ENCODE measurements at regions not wholly inside any gene's neighbourhood (a gene's known extent, or its start where the extent isn't known, plus 50 kb on each side); places are given as distances from the start of the nearest gene placed in this dataset.

- no peak for DNase-seq (ENCODE audit: low read depth)
These were observed 441.2 kb upstream of the ANO3 start for GRCh38 chr11:25890626-25891260.

DNA sequence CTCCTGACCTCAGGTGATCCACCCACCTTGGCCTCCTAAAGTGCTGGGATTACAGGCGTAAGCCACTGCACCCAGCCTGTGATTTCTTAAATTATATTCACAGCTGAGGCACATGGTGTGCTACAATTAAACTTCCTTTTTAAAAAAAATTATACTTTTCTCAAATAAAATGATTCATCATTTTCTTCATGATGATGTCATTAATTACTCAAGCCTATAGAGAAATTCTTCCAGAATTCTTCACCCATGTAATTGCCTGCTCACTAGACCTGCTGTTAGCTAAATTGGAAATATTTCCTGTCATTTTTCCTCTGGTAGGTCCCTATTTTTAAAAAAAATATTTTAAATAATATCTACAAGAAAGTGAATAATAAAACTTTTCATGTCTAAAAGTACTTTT lies 440.0 kb upstream of the ANO3 start:
- no peak for DNase-seq (ENCODE audit: low read depth)

GRCh38 chr11:25899617-25900160 lies 432.2 kb upstream of the ANO3 start:
- no peak for DNase-seq (ENCODE audit: low read depth)

DNA sequence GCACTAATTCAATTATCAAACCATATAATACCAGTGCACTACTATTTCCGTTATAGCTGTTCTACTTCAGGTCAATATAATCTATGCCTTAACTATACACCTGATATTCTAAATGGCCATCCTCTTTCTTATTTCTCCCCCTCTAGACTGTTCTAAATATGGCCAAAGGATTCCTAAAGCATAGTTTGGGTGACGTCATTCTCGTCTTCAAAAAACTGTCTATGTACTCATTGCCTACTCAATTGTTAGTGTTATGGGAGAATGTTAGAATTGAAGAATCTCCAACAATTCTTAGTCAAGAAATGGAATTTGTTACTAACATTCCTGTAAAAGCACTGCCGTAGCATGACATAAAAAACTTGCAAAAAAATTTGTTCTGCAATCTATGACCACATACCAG lies 431.1 kb upstream of the ANO3 start:
- DNase-seq (ENCODE audit: low read depth), result no peak

DNA sequence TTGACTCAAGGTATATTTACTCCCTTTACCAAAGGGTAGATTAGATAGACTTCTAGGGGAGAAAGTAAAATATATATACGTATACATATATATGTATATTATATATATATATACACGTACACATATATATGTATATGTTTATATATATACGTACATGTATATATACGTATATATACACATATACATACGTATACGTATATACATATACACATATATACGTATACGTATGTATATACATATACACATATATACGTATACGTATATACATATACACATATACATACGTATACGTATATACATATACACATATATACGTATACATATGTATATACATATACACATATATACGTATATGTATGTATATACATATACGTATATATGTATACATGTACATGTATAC lies 430.5 kb upstream of the ANO3 start:
- no peak for DNase-seq (ENCODE audit: low read depth)

- DNase-seq (ENCODE audit: low read depth), result no peak
These were observed 429.5 kb upstream of the ANO3 start for GRCh38 chr11:25902476-25902875.

DNA sequence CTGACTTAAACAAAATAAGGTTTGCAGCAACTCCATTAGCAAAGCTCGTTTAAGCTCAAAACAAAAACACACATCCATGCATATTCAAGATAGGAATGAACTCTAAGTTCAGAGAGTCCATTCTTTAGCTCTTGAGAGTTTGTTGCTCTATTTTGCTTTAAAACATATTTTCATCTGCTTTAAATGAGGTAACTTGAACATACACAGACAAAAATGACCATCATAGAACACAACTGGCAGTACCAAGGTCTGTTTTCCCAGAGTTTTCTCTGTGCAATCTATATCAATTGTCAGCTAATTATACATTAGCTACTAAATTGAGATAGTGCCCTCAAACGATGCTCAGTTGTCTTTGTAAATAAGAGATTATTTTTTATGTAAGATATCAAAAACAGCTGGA lies 423.2 kb upstream of the ANO3 start:
- no peak for DNase-seq (ENCODE audit: low read depth)

DNA sequence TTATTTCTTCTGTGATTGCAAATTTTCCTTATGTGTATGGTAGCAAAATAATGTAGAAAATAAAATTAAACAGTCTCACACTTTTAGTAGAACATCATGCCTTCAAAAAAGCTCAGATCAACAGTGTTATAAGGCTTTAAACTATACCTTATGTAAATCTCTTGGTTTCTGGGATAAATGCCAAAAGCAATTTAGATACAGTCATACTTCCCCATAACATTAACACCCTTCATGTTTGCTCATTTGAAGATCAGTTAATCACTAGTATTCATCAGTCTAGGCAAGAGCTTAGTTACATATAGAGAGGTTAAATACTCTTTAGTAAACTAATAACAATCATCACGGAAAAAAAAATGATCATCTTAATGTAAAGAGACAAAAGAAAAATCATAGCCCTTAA lies 421.8 kb upstream of the ANO3 start:
- DNase-seq (ENCODE audit: low read depth), result no peak

GRCh38 chr11:25920356-25920755 lies 411.6 kb upstream of the ANO3 start:
- no peak for DNase-seq (ENCODE audit: low read depth)

DNA sequence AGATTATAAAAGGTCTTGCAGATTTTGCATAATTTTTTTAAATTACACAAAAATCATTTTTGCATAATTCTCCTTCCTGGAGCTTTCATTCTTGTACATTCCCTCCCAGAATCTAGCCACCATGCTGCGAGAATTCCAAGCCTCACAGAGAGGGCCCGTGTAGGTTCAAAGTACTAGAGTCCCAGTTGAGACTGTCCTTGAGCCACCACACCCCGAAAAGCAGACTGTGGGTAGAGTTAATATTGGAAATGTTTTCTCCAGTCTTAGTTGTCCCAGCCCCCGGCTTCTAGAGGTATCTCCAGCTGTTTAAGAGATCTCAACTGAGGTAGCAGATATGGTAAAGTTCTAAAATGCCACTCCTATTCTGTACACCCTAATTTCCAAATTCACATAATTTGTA lies 407.3 kb upstream of the ANO3 start:
- no peak for DNase-seq (ENCODE audit: low read depth)

GRCh38 chr11:25925359-25925758 lies 406.6 kb upstream of the ANO3 start:
- no peak for DNase-seq (ENCODE audit: low read depth)

GRCh38 chr11:25927411-25927953 lies 404.4 kb upstream of the ANO3 start:
- DNase-seq (ENCODE audit: low read depth), result no peak

GRCh38 chr11:25928076-25928475 lies 403.9 kb upstream of the ANO3 start:
- DNase-seq (ENCODE audit: low read depth), result no peak

GRCh38 chr11:25938952-25939351 lies 393.0 kb upstream of the ANO3 start:
- no peak for DNase-seq (ENCODE audit: low read depth)

DNA sequence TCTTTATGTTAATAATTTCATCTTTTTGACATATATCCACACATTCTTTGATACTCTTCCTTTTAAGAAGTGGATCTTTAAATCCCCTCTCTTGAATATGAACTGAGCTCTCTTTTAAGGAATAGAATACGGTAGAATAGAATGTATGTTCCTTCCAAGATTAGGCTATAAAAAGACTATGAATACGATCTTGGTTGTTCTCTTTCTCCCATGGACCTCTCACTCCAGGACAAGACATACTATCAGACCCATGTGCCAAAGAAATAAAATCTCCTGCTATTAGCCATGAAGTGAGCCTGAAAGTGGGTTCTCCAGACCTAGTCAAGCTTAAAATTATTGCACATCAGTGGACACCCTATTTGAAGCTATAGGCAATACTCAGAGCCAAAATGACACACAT lies 392.2 kb upstream of the ANO3 start:
- DNase-seq (ENCODE audit: low read depth), result no peak

DNA sequence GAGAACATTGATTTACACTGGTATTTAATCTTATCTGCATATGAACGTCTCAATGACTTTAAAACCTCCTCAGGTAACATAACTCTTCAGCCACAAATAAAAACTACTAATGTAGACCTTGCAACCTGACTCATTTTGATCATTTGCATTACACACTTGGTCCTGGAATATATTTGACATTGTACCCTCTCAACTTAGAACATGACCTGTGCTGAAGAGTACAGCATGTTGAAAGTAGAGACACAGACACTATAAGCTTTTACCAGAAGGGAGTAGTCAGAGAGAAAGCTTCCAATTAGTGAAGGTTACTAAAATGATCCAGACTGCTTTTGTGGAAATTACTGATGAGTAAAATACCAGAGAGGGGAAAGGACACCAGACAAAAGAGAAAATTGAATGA lies 390.6 kb upstream of the ANO3 start:
- DNase-seq (ENCODE audit: low read depth), result no peak

GRCh38 chr11:25943031-25943430 lies 388.9 kb upstream of the ANO3 start:
- no peak for DNase-seq (ENCODE audit: low read depth)

GRCh38 chr11:25943777-25944661 lies 387.9 kb upstream of the ANO3 start:
- no peak for DNase-seq (ENCODE audit: low read depth)

GRCh38 chr11:25949918-25950317 lies 382.0 kb upstream of the ANO3 start:
- DNase-seq (ENCODE audit: low read depth), result no peak

DNA sequence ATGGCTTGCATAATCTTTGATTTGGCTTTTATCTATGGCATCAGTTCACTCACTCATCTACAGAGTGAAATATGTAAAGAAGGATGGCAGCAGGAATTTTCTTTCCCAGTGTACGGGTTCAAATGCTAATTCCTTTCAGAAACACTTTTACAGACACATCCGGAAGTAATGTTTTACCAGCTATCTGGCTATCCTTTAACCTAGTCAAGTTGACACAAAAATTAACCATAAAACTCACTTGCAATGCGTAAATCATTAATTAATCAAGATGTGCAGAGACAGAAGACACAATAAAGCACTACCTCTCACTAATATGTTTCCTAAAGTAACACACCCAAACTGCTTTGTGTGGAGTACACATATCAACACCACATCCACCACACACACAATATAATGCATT lies 378.9 kb upstream of the ANO3 start:
- DNase-seq (ENCODE audit: low read depth), result no peak

DNA sequence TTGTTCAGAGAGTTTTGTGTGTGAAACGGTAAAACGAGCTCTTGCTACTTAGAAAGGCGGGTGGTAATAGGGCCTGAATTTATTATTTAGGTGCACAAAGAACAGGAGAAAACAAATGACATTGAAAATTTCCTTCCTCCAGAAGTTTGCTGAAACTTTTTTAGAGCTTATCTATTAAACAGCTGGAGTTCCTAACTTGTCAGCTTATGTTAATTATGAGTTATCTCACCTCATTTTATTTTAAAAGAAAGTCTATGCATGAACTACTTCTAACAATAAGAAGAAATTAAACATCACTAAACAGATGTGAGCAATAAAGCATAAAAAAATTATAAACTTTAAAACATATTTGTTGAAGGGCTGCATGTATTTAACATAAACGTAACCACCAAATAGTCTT lies 373.9 kb upstream of the ANO3 start:
- no peak for DNase-seq (ENCODE audit: low read depth)

- no peak for DNase-seq (ENCODE audit: low read depth)
These were observed 370.4 kb upstream of the ANO3 start for GRCh38 chr11:25961539-25961938.

Measured in fibroblast of the conjunctiva (primary cell).